8988T (cell line): ENCODE measurements at regions not wholly inside any gene's neighbourhood (a gene's known extent, or its start where the extent isn't known, plus 50 kb on each side); places are given as distances from the start of the nearest gene placed in this dataset.
"Not testable (repeated sequence)": the region's sequence is repeated elsewhere in the genome, so short reads cannot be mapped to it uniquely, and the experiment has no call there.

Source experiments
- DNase-seq: peaks from one replicate; pipeline ENCODE4 v3.0.0; 2011

DNA sequence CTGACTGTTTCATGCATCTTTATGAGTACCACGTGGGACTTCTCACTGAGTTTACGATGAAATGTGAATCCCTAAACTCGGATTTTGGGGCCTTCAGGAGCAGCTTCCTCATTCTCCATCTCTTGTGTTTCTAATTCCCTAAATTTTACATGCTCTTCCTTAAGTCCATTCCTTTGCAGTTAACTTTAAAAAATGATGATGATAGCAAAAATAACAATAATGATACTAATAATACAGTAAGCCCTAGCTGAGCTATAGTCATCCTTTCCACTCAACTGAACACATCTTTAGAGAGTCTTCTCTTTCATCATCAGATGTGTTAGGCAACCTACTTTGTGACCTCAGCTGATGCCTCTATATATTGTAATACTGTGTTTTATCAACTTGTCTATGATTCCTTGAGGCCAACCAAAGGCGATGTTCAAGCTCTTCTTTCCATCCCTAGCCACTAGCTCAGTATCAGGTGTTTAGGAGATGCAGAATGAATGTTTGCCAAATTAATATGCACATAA lies 1196.4 kb downstream of the VRK1 start:
- DNase-seq: no peak

DNA sequence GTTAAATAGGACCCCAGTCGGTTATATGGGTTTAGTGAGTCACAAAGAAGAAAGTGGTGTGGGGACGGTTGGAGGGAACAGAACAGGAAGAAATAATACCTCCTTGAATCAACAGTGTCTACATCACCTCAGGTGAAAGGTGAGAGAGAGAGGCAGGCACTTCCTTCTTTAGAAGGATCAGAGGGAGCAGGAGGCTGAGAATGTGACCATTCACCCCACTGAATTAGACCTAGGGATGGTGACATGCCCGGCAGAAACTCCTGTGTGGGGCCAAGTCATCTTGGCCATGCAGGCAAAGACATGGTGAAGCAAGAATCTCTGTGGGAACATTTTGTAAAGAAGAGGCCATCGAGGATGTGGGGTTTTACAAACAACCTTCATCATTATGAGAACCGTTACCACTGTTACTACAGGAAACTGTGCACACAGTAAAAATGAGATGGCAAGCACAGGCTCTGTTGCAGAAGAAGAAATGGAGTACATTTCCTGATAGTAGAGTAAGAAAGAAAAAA lies 1196.9 kb downstream of the VRK1 start:
- DNase-seq: no peak

GRCh38 chr14:97995038-97995437 lies 1197.9 kb downstream of the VRK1 start:
- DNase-seq: no peak

DNA sequence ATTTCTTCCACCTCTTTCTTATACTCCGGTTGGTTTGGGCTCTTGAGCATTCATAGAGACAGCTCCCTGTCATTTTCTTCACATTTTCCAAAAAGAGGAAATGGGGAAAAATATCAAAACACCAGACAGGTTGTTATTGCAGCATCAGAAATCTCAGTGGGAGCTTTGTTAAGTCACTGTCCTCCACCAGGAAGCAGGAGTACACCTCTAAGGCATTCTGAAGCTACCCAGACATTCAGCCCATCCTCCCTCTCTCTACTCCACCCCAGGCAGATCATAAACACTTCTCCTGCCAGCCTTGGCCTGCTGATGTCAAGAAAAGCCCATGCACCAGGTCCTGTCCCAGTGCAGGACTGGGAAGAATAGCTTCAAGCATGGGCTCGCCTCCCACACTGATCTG lies 1198.3 kb downstream of the VRK1 start:
- no peak for DNase-seq

DNA sequence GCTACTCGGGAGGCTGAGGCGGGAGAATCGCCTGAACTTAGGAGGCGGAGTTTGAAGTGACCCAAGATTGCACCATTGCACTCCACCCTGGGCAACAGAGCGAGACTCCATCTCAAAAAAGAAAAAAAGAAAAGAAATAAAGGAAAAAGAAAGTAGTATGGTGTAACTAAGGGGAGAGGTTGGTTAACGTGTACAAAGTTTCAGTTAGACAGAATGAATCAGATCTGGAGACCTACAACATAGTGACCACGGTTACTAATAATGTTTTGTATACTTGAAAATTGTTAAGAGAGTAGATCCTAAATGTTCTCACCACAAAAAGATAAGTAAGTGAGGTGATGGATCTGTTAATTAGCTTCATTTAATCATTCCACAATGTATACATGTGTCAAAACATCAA lies 1208.8 kb downstream of the VRK1 start:
- DNase-seq: no peak

- no peak for DNase-seq
Measured at GRCh38 chr14:98008381-98009113, 1211.4 kb downstream of the VRK1 start.

DNA sequence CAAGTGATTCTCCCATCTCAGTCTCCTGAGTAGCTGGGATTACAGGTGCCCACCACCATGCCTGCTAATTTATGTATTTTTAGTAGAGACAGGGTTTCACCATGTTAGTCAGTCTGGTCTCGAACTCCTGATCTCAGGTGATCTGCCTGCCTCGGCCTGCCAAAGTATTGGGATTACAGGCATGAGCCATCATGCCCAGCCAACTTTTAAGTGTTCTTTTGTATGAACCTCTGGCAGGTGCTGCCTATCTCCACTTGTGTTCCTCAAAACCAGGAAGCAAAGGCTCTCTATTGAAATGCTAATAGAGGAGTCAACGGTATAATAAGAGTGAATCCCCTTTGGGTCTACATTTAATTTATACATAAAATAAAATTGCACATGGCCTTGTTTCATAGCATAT lies 1212.0 kb downstream of the VRK1 start:
- not testable (repeated sequence) for DNase-seq

DNA sequence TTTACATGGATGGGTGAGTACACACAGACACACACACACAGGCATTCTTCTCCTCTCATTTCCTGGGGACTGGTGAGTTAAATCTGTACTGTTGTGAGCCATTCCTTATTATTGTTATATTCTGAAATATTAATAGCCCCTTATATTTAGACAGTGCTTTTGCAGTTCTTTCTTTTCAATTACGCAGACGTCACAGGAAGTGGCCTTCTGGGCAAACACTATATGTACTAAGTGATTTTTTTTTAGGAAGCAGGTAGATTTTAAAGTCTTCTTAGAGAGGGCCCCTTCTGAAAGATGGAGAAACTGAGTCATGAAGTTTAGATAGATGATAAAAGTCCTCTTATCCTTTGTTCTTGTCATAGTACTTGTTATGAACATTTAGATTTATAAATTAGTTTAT lies 1213.6 kb downstream of the VRK1 start:
- DNase-seq: no peak

- no peak for DNase-seq
Measured at GRCh38 chr14:98014851-98015615, 1217.9 kb downstream of the VRK1 start.

GRCh38 chr14:98015921-98016320 lies 1218.7 kb downstream of the VRK1 start:
- DNase-seq: no peak

GRCh38 chr14:98018628-98019027 lies 1221.4 kb downstream of the VRK1 start:
- no peak for DNase-seq

GRCh38 chr14:98022541-98023520 lies 1225.6 kb downstream of the VRK1 start:
- no peak for DNase-seq

DNA sequence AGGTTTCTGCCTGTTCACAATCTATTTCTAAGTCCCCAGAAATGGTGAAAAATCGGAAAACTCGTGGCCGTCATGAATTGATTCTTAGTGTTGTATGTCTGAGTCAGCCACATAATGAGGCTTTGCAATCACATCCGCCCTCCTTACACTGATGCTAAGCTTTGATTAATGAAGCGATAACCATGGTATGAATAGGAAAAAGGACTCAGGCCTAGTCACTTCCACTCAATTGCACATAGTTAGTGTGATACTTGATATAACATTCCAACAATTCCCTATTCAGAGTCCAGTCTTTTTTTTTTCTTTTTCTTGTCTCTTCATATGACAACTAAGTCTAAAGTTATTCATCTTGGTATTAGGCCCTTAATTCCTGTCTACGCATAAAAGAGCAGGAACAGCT lies 1231.0 kb downstream of the VRK1 start:
- no peak for DNase-seq

GRCh38 chr14:98035396-98035795 lies 1236.6 kb downstream of the BCL11B start:
- no peak for DNase-seq

- DNase-seq: no peak
Measured at GRCh38 chr14:98037831-98038230, 1234.2 kb downstream of the BCL11B start.

DNA sequence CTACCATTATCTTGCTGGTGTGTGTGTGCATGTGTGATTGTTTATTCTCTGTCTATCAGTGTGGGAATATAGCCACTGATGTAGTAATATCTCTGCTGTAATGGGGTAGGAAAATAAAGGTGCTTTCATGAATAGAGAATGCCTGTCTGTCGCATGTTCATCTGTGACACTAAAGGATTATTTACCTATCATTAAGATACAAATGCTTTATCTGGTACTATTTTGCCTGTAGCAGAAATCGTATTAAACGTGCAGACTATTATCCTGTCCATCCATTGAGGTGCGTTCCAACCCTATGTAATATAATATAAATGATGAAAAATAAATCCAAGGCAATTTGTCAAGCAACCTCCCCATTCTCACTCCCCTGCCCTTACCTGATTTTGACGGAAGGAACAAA lies 1215.1 kb downstream of the BCL11B start:
- DNase-seq: no peak

GRCh38 chr14:98059106-98059505 lies 1212.9 kb downstream of the BCL11B start:
- no peak for DNase-seq

DNA sequence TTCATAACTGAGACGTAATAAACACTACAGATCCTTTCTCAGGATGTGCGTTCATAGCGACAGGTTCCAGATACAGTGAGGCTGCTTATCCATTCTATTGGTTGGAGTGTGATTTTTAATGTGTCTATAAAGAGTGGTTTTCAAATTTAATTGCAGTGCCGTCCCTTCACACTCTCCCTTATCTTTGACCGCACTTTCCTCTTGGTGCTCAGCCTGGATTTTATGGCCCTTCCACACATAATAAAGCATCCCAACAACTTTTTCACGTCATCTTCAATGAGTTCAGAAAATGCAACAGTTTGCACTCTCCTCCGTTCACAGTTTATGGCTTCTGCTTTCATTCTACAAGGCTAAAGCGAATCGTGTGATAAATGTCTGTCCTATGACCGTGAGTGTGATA lies 1209.9 kb downstream of the BCL11B start:
- no peak for DNase-seq

DNA sequence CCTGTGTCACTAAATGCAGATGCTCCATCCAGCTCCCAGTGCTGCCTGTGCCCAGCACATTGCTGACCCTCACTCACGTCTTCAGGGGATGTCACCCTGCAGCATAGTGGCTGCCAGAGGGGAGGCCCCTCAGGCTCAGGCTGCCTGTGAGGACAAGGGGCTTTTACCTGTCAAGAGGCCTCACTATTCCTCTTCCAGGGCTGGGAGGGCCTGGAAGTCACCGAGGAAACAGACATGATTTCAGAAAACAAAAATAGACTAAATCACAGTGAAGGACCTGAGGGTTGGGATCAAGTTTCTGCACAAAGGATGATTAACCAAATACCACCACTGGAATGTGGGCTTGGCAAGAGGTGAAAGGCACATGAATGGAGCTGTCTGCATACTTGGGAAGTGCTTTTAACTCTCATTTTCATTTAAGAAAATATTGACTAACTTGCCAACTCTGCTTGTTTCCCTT lies 1202.3 kb downstream of the BCL11B start:
- no peak for DNase-seq

- no peak for DNase-seq
Measured at GRCh38 chr14:98070536-98070935, 1201.5 kb downstream of the BCL11B start.

GRCh38 chr14:98074111-98074510 lies 1197.9 kb downstream of the BCL11B start:
- DNase-seq: no peak

DNA sequence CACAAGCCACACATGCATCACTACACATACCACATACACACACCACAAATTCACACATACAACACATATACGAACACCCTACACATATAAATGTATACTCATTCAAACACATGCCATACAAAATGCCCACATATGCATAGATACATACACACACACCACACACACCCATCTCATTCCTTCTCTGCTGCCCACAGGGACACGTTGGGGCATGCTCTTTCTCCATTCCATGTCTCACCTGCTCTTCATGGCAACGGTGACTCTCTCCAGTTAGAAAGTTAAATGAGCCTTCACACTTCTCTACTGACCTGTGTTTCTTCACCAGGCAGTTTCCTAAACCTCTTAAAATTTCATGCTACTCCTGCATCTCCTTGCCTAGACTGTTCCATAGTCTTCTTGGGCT lies 1194.8 kb downstream of the BCL11B start:
- no peak for DNase-seq

- DNase-seq: no peak
Measured at GRCh38 chr14:98082833-98083232, 1189.2 kb downstream of the BCL11B start.
